ENCODE measurements at regions not wholly inside any gene's neighbourhood (a gene's known extent, or its start where the extent isn't known, plus 50 kb on each side); places are given as distances from the start of the nearest gene placed in this dataset.
"Not testable (repeated sequence)": the region's sequence is repeated elsewhere in the genome, so short reads cannot be mapped to it uniquely, and the experiment has no call there.

- DNase-seq (ENCODE audit: low spot score), result no peak
Measured at GRCh38 chr13:74726206-74726605, 592.0 kb upstream of the KLF12 start.

GRCh38 chr13:74718232-74718842, 584.1 kb upstream of the KLF12 start:
- DNase-seq (ENCODE audit: low spot score), result not testable (repeated sequence)

GRCh38 chr13:74715718-74716117, 581.5 kb upstream of the KLF12 start:
- no peak for DNase-seq (ENCODE audit: low spot score)

GRCh38 chr13:74710006-74710405, 575.8 kb upstream of the KLF12 start:
- no peak for DNase-seq (ENCODE audit: low spot score)

- DNase-seq (ENCODE audit: low spot score), result no peak
Measured at GRCh38 chr13:74709226-74709625, 575.0 kb upstream of the KLF12 start.

GRCh38 chr13:74708629-74709028, 574.4 kb upstream of the KLF12 start:
- no peak for DNase-seq (ENCODE audit: low spot score)

- no peak for DNase-seq (ENCODE audit: low spot score)
Measured at GRCh38 chr13:74707291-74707690, 573.1 kb upstream of the KLF12 start.

- no peak for DNase-seq (ENCODE audit: low spot score)
Measured at GRCh38 chr13:74706801-74707200, 572.6 kb upstream of the KLF12 start.

- DNase-seq (ENCODE audit: low spot score), result no peak
Measured at GRCh38 chr13:74705438-74705837, 571.2 kb upstream of the KLF12 start.

GRCh38 chr13:74703855-74704387, 569.7 kb upstream of the KLF12 start:
- DNase-seq (ENCODE audit: low spot score), result no peak

GRCh38 chr13:74696148-74696922, 562.1 kb upstream of the KLF12 start:
- DNase-seq (ENCODE audit: low spot score), result no peak

GRCh38 chr13:74695021-74695800, 561.0 kb upstream of the KLF12 start:
- DNase-seq (ENCODE audit: low spot score), result no peak

- DNase-seq (ENCODE audit: low spot score), result no peak
Measured at GRCh38 chr13:74687442-74688182, 553.4 kb upstream of the KLF12 start.

GRCh38 chr13:74683411-74683810, 549.2 kb upstream of the KLF12 start:
- DNase-seq (ENCODE audit: low spot score), result no peak

- no peak for DNase-seq (ENCODE audit: low spot score)
Measured at GRCh38 chr13:74682746-74683145, 548.5 kb upstream of the KLF12 start.

GRCh38 chr13:74681891-74682290, 547.7 kb upstream of the KLF12 start:
- no peak for DNase-seq (ENCODE audit: low spot score)

GRCh38 chr13:74678308-74678965, 544.2 kb upstream of the KLF12 start:
- DNase-seq (ENCODE audit: low spot score), result no peak

- no peak for DNase-seq (ENCODE audit: low spot score)
Measured at GRCh38 chr13:74675972-74676371, 541.8 kb upstream of the KLF12 start.

GRCh38 chr13:74675182-74675581, 541.0 kb upstream of the KLF12 start:
- no peak for DNase-seq (ENCODE audit: low spot score)

GRCh38 chr13:74674720-74675119, 540.5 kb upstream of the KLF12 start:
- no peak for DNase-seq (ENCODE audit: low spot score)

- DNase-seq (ENCODE audit: low spot score), result no peak
Measured at GRCh38 chr13:74669149-74669548, 534.9 kb upstream of the KLF12 start.
